Gastroesophageal sphincter (tissue), 4 donors: ENCODE measurements at regions not wholly inside any gene's neighbourhood (a gene's known extent, or its start where the extent isn't known, plus 50 kb on each side); places are given as distances from the start of the nearest gene placed in this dataset.

Experiments
- ATAC-seq: fragments of 150-250 bp; one replicate; pipeline ENCODE4 v1.9.1; 2016; ENCODE audit warnings: mild to moderate bottlenecking, moderate library complexity
- H3K27ac ChIP-seq, 4 donors: fragments of 200-600 bp; sonication (generic) in 3 of 4; 1 replicate in 3 of 4; 2 replicates in 1 of 4; pipeline ENCODE4 v1.5.1; 2016 to 2019
- H3K27me3 ChIP-seq: fragments of 200-600 bp; sonication (generic); one replicate; pipeline ENCODE4 v1.5.1; 2019
- H3K36me3 ChIP-seq, 2 donors: fragments of 200-600 bp; sonication (generic); one replicate each; pipeline ENCODE4 v1.5.1; 2019; ENCODE audit warnings: control low read depth in 1 of 2
- H3K4me1 ChIP-seq, 3 donors: fragments of 200-600 bp; sonication (generic); 1 replicate in 2 of 3; 2 replicates in 1 of 3; pipeline ENCODE4 v1.5.1; 2016 to 2019; ENCODE audit warnings: control low read depth in 2 of 3
- H3K4me3 ChIP-seq, 2 donors: fragments of 200-600 bp; sonication (generic); one replicate each; pipeline ENCODE4 v1.5.1; 2019; ENCODE audit warnings: mild to moderate bottlenecking in 1 of 2, moderate library complexity in 1 of 2
- H3K9me3 ChIP-seq, 3 donors: fragments of 200-600 bp; sonication (generic); one replicate each; pipeline ENCODE4 v1.5.1; 2017 to 2019; ENCODE audit warnings: control low read depth in 2 of 3
- EP300 ChIP-seq: sonication (generic); formaldehyde crosslinking; IDR thresholded peaks from one replicate; pipeline ENCODE4 v1.6.1; 2017; ENCODE audit warnings: antibody characterized with exemption, mild to moderate bottlenecking
- POLR2A ChIP-seq, 2 donors: fragments of 450-650 bp; IDR thresholded peaks; one replicate each; pipeline ENCODE4 v1.6.1; 2017; ENCODE audit warnings: antibody characterized with exemption in 2 of 2, mild to moderate bottlenecking in 2 of 2, moderate library complexity in 1 of 2
- POLR2AphosphoS5 ChIP-seq: sonication (generic); formaldehyde crosslinking; IDR thresholded peaks from one replicate; pipeline ENCODE4 v1.6.1; 2017; ENCODE audit warnings: antibody characterized with exemption
- WGBS, 2 donors: methylation state at CpG; one replicate each; pipeline ENCODE4 v1.1.5; 2018; ENCODE audit warnings: low coverage in 1 of 2; 5-methylcytosine and 5-hydroxymethylcytosine counted together
- TF ChIP-seq, protein P1 (sequence below), 4 experiments: fragments of 200-600 bp in 2 of 4; fragments of 450-650 bp in 2 of 4; sonication (generic) in 1 of 4; IDR thresholded peaks; one replicate each; pipeline ENCODE4 v1.5.1; 2017 to 2019; ENCODE audit warnings: antibody characterized with exemption in 4 of 4, mild to moderate bottlenecking in 2 of 4, moderate library complexity in 2 of 4

DNA sequence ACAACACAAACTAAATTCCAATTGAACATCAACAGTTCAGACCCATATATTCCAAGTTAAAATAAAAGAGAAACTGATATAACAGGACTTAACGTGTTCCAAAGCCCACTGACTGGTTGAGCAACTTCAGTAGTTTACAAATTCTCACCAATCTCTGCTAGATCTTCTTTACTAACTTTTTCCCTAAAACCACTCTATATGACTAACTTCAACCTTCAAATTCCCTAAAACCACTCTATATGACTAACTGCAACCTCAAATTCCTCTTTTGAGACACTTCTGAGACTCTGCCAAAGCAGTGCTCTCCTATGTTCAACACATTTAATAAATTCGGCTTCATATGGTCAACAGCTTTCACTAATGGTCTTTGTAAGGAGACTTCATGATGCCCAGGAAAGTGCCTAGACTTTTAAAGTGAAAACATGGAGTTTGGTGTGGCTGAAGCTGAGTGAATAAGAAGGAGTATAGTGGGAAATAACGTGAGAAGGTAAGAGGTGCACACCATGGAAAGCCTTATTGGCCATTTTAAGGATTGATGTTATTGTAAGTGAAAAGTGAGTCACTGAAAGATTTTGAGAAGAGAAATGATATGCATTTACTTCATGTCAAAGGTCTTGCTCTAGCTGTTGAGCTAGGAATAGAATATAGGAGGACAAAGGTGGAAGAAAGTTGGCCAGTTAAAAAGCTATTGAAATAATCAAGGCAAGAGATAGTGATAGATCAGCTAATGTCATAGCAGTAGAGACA is 134.0 kb upstream of the HCRTR2 start:
- 52 to 77% methylated on average over 3 of the region's 3 CpGs for WGBS, 2 donors
- no peak overlapping the region for H3K27ac ChIP-seq
- no peaks in the 10 kb centered on the region for H3K4me1 ChIP-seq
- no peak for ATAC-seq
- H3K36me3 ChIP-seq, result no peaks in the 10 kb centered on the region
- no peak overlapping the region for H3K4me3 ChIP-seq
- TF ChIP-seq EP300 (no peak), POLR2AphosphoS5 (no peak), POLR2A (IDR thresholded peaks at IDR 0.05) (no peak)
- TF ChIP-seq, protein P1, sequence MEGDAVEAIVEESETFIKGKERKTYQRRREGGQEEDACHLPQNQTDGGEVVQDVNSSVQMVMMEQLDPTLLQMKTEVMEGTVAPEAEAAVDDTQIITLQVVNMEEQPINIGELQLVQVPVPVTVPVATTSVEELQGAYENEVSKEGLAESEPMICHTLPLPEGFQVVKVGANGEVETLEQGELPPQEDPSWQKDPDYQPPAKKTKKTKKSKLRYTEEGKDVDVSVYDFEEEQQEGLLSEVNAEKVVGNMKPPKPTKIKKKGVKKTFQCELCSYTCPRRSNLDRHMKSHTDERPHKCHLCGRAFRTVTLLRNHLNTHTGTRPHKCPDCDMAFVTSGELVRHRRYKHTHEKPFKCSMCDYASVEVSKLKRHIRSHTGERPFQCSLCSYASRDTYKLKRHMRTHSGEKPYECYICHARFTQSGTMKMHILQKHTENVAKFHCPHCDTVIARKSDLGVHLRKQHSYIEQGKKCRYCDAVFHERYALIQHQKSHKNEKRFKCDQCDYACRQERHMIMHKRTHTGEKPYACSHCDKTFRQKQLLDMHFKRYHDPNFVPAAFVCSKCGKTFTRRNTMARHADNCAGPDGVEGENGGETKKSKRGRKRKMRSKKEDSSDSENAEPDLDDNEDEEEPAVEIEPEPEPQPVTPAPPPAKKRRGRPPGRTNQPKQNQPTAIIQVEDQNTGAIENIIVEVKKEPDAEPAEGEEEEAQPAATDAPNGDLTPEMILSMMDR (IDR thresholded peaks at IDR 0.05), result no peak
- no peaks in the 10 kb centered on the region for H3K27me3 ChIP-seq
- H3K9me3 ChIP-seq, result no peaks in the 10 kb centered on the region

DNA sequence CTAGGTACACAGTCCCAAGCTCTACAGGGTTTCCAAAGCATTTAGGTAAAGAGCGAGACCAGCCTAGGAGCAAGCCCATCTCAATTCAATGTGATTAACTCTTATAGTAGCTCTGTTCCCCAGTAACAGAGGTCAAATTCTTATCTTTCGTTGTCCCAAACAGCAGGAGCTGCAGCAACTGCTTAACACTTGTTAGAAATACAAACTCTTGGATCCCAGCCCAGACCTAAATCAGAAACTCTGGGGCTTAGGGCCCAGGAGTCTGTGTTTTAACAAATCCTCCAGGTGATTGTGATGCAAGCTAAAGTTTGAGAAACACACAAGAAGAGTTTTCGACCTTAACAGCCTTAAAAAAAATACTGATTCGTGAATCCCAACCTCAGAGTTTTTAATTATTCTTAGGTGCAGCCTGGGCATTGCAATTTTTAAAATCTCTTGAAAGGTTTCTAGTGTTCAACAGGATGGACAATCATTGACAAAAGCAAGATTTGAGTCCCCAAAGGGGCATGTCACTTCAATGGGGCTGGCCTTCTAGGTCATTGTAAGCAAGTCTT is 127.4 kb upstream of the HCRTR2 start:
- Histone ChIP-seq H3K4me1 (no peaks in the 10 kb centered on the region), H3K9me3 (no peaks in the 10 kb centered on the region), H3K36me3 (no peaks in the 10 kb centered on the region), H3K4me3 (no peak overlapping the region), H3K27me3 (no peaks in the 10 kb centered on the region), H3K27ac (no peak overlapping the region)
- ATAC-seq, result no peak
- no peak for TF ChIP-seq POLR2AphosphoS5
- no peak for TF ChIP-seq POLR2A (IDR thresholded peaks at IDR 0.05)
- TF ChIP-seq EP300, result no peak
- TF ChIP-seq, protein P1 (IDR thresholded peaks at IDR 0.05), result no peak
- WGBS, 2 donors, result 53 to 58% methylated on average over 3 to 4 of the region's 4 CpGs

- 53 to 85% methylated on average over 2 of the region's 2 CpGs for WGBS, 2 donors
Observed at GRCh38 chr6:55047451-55048044, 126.8 kb upstream of the HCRTR2 start.

DNA sequence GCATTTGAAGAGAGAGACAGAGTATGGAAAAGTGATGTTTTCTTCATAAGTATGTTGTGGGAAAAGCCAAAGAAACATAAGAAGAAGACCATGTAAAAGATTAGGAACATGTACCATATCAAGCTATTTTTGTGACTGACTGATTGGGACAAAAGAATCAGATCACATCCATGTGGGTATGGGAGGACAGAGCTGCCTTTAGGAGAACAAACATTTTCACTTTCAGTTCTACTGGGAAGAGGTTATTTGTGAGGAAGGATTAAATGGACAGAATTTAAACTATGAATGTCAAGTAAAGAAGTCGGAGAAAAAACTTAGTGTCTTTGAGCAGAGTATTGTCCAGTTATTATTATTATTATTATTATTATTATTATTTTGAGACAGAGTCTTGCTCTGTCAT is 124.4 kb upstream of the HCRTR2 start:
- Histone ChIP-seq H3K27me3 (no peaks in the 10 kb centered on the region), H3K27ac (no peak overlapping the region), H3K36me3 (no peaks in the 10 kb centered on the region), H3K9me3 (no peaks in the 10 kb centered on the region), H3K4me3 (no peak overlapping the region), H3K4me1 (no peaks in the 10 kb centered on the region)
- ATAC-seq, result no peak
- TF ChIP-seq POLR2A (IDR thresholded peaks at IDR 0.05) (no peak), EP300 (no peak), POLR2AphosphoS5 (no peak)
- TF ChIP-seq, protein P1 (IDR thresholded peaks at IDR 0.05), result no peak
- WGBS, 2 donors, result 100% methylated on average over 1 of the region's 1 CpG

More at GRCh38 chr6:55047451-55048044, 126.8 kb upstream of the HCRTR2 start:
- no peak overlapping the region for H3K4me3 ChIP-seq
- H3K4me1 ChIP-seq, result no peaks in the 10 kb centered on the region
- H3K27ac ChIP-seq, result no peak overlapping the region
- TF ChIP-seq, protein P1 (IDR thresholded peaks at IDR 0.05), result no peak
- TF ChIP-seq EP300 (no peak), POLR2AphosphoS5 (no peak), POLR2A (IDR thresholded peaks at IDR 0.05) (no peak)
- no peaks in the 10 kb centered on the region for H3K36me3 ChIP-seq
- H3K27me3 ChIP-seq, result no peaks in the 10 kb centered on the region
- no peak for ATAC-seq
- no peaks in the 10 kb centered on the region for H3K9me3 ChIP-seq

DNA sequence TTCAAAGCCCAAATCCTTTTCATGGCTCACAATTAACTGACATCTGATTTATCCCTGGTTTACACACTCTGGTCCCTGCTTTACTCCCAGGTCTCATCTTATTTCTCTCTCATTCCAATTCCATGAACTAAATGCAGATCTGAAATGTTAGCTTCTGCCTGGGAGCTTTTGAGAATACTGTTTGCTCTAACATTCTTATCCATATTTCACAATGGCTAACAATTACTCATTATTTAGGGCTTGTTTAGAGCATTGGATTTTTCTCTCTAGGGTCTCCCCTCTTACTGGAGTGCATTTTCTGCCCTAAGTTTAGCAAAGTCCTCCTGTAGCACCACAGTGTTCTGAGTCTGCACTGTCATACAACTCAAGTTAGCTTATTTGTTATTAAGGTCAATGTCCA is 121.5 kb upstream of the HCRTR2 start:
- Histone ChIP-seq H3K27ac (no peak overlapping the region), H3K36me3 (no peaks in the 10 kb centered on the region), H3K4me3 (no peak overlapping the region), H3K27me3 (no peaks in the 10 kb centered on the region), H3K9me3 (no peaks in the 10 kb centered on the region), H3K4me1 (no peaks in the 10 kb centered on the region)
- no peak for ATAC-seq
- TF ChIP-seq EP300 (no peak), POLR2AphosphoS5 (no peak), POLR2A (IDR thresholded peaks at IDR 0.05) (no peak)
- TF ChIP-seq, protein P1 (IDR thresholded peaks at IDR 0.05), result no peak
